ENCODE measurements at regions not wholly inside any gene's neighbourhood (a gene's known extent, or its start where the extent isn't known, plus 50 kb on each side); places are given as distances from the start of the nearest gene placed in this dataset.
"Not testable (repeated sequence)": the region's sequence is repeated elsewhere in the genome, so short reads cannot be mapped to it uniquely, and the experiment has no call there.

- intact Hi-C loops (cut with DNase I): no loop called here
- Histone ChIP-seq H3K27me3 (ENCODE audit: insufficient read depth in 3 of 3, low read length in 2 of 3) (no peaks in the 10 kb centered on the region), H3K4me3 (no peak overlapping the region), H3K9me3 (no peaks in the 10 kb centered on the region), H3K36me3 (ENCODE audit: insufficient read depth in 1 of 2, low read depth in 1 of 2) (no peaks in the 10 kb centered on the region), H3K4me1 (no peaks in the 10 kb centered on the region), H3K27ac (no peak overlapping the region)
- 72 to 83% (median 82%) methylated on average over 1 of the region's 1 CpG for WGBS, 3 donors
- ATAC-seq: no peak
- no peak for TF ChIP-seq CTCF (IDR thresholded peaks at IDR 0.05)
- DNase-seq: no peak
Observed at GRCh38 chr3:144968750-144969350, 997.2 kb downstream of the DIPK2A start.

GRCh38 chr3:144984481-144984880 is 1012.9 kb downstream of the DIPK2A start:
- H3K4me3 ChIP-seq; DNase-seq; H3K36me3 ChIP-seq (ENCODE audit: insufficient read depth in 1 of 2, low read depth in 1 of 2); H3K4me1 ChIP-seq; H3K27me3 ChIP-seq (ENCODE audit: insufficient read depth in 3 of 3, low read length in 2 of 3); H3K27ac ChIP-seq; intact Hi-C loops (cut with DNase I); H3K9me3 ChIP-seq; ATAC-seq: not testable (repeated sequence)
- 92 to 98% (median 94%) methylated on average over 7 of the region's 7 CpGs for WGBS, 3 donors

GRCh38 chr3:144989807-144990206 is 1018.2 kb downstream of the DIPK2A start:
- intact Hi-C loops (cut with DNase I): no loop called here
- no peak for TF ChIP-seq CTCF (IDR thresholded peaks at IDR 0.05)
- ATAC-seq (no peak), DNase-seq (no peak)
- 24 to 37% (median 30%) methylated on average over 2 of the region's 2 CpGs for WGBS, 3 donors
- no peak overlapping the region for H3K4me3 ChIP-seq
- H3K9me3 ChIP-seq: no peaks in the 10 kb centered on the region
- H3K27me3 ChIP-seq (ENCODE audit: insufficient read depth in 3 of 3, low read length in 2 of 3): no peaks in the 10 kb centered on the region
- no peaks in the 10 kb centered on the region for H3K4me1 ChIP-seq
- no peak overlapping the region for H3K27ac ChIP-seq
- no peaks in the 10 kb centered on the region for H3K36me3 ChIP-seq (ENCODE audit: insufficient read depth in 1 of 2, low read depth in 1 of 2)

- Histone ChIP-seq H3K4me3 (no peak overlapping the region), H3K27ac (no peak overlapping the region)
- no peak for TF ChIP-seq CTCF (IDR thresholded peaks at IDR 0.05)
Observed at GRCh38 chr3:144995856-144996255, 1024.2 kb downstream of the DIPK2A start.

GRCh38 chr3:145005427-145005826 is 1033.8 kb downstream of the DIPK2A start:
- peak in 3 of 4 donors; percentile 57 to 64 (median 57) for ATAC-seq
- Histone ChIP-seq H3K27me3 (ENCODE audit: insufficient read depth in 3 of 3, low read length in 2 of 3) (no peaks in the 10 kb centered on the region), H3K4me1 (no peaks in the 10 kb centered on the region), H3K36me3 (ENCODE audit: insufficient read depth in 1 of 2, low read depth in 1 of 2) (no peaks in the 10 kb centered on the region), H3K27ac (no peak overlapping the region), H3K4me3 (no peak overlapping the region), H3K9me3 (no peaks in the 10 kb centered on the region)
- 25 to 37% (median 27%) methylated on average over 4 of the region's 4 CpGs for WGBS, 3 donors
- intact Hi-C loops (cut with DNase I): no loop called here
- DNase-seq: no peak
- TF ChIP-seq CTCF (IDR thresholded peaks at IDR 0.05): no peak

More at GRCh38 chr3:144995856-144996255, 1024.2 kb downstream of the DIPK2A start:
- no peaks in the 10 kb centered on the region for H3K36me3 ChIP-seq (ENCODE audit: insufficient read depth in 1 of 2, low read depth in 1 of 2)
- H3K9me3 ChIP-seq: no peaks in the 10 kb centered on the region
- intact Hi-C loops (cut with DNase I): no loop called here
- no peaks in the 10 kb centered on the region for H3K4me1 ChIP-seq
- ATAC-seq: no peak
- WGBS, 3 donors: 73 to 88% (median 86%) methylated on average over 1 of the region's 1 CpG
- DNase-seq: no peak
- no peaks in the 10 kb centered on the region for H3K27me3 ChIP-seq (ENCODE audit: insufficient read depth in 3 of 3, low read length in 2 of 3)
